ENCODE measurements at regions not wholly inside any gene's neighbourhood (a gene's known extent, or its start where the extent isn't known, plus 50 kb on each side); places are given as distances from the start of the nearest gene placed in this dataset.
"Not testable (repeated sequence)": the region's sequence is repeated elsewhere in the genome, so short reads cannot be mapped to it uniquely, and the experiment has no call there.

DNA sequence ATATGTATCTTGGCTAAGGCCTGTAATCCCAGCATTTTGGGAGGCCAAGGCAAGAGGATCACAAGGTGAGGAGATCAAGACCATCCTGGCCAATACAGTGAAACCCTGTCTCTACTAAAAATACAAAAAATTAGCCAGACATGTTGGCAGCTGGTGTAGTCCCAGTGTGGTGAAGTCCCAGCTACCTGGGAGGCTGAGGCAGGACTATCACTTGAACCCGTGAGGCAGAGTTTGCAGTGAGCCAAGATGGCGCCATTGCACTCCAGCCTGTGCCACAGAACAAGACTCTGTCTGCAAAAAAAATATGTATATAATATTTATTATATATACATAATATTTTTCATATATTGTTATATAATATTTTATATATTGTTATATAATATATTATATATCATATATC lies 968.1 kb downstream of the TUBA3C start:
- not testable (repeated sequence) for H3K27me3 ChIP-seq

GRCh38 chr13:18212873-18213272 lies 968.8 kb downstream of the TUBA3C start:
- no peaks in the 10 kb centered on the region for H3K4me1 ChIP-seq
- no peaks in the 10 kb centered on the region for H3K27me3 ChIP-seq
- H3K9me3 Mint-ChIP-seq = peaks cover 26% of the 10 kb centered on the region
- H3K4me3 ChIP-seq = no peak overlapping the region
- no peak overlapping the region for H3K4me2 ChIP-seq
- no peaks in the 10 kb centered on the region for H4K20me1 ChIP-seq (ENCODE audit: low read depth)
- H3K36me3 ChIP-seq = no peaks in the 10 kb centered on the region
- H3K9ac ChIP-seq = no peak overlapping the region
- H3K36me3 Mint-ChIP-seq = peaks cover 3% of the 10 kb centered on the region
- peaks cover 47% of the 10 kb centered on the region for H3K9me3 ChIP-seq (ENCODE audit: low read depth)
- TF ChIP-seq CTCF (IDR thresholded peaks at IDR 0.05) = no peak
- TF ChIP-seq EZH2 (IDR thresholded peaks at IDR 0.05) = no peak
- TF ChIP-seq EZH2phosphoT487 (IDR thresholded peaks at IDR 0.05) = no peak
- DNase-seq (ENCODE audit: low spot score) = no peak
- peaks cover 7% of the 10 kb centered on the region for H3K27me3 Mint-ChIP-seq (ENCODE audit: insufficient read depth, low read depth)
- H3K4me1 Mint-ChIP-seq = no peaks in the 10 kb centered on the region
- no peak overlapping the region for H3K27ac Mint-ChIP-seq
- H3F3A ChIP-seq (ENCODE audit: low read depth) = peaks cover 32% of the 10 kb centered on the region
- no peak overlapping the region for H3K27ac ChIP-seq
- no peak overlapping the region for H3K4me3 Mint-ChIP-seq
- H3K79me2 ChIP-seq (ENCODE audit: low read depth) = no peaks in the 10 kb centered on the region
- no peak overlapping the region for H2AFZ ChIP-seq (replicated peaks)

More for the DNA sequence above, 968.1 kb downstream of the TUBA3C start:
- peaks cover 26% of the 10 kb centered on the region for H3K9me3 Mint-ChIP-seq
- H3K9ac ChIP-seq; H3K27me3 Mint-ChIP-seq (ENCODE audit: insufficient read depth, low read depth); DNase-seq (ENCODE audit: low spot score); H2AFZ ChIP-seq (replicated peaks); H4K20me1 ChIP-seq (ENCODE audit: low read depth); H3K4me1 ChIP-seq; H3K27ac ChIP-seq; H3K36me3 Mint-ChIP-seq; H3K4me3 ChIP-seq; H3K4me3 Mint-ChIP-seq; H3K4me2 ChIP-seq; H3K4me1 Mint-ChIP-seq; H3K27ac Mint-ChIP-seq; H3K36me3 ChIP-seq; H3K79me2 ChIP-seq (ENCODE audit: low read depth): not testable (repeated sequence)
- H3F3A ChIP-seq (ENCODE audit: low read depth) = peaks cover 32% of the 10 kb centered on the region
- H3K9me3 ChIP-seq (ENCODE audit: low read depth) = peaks cover 43% of the 10 kb centered on the region

DNA sequence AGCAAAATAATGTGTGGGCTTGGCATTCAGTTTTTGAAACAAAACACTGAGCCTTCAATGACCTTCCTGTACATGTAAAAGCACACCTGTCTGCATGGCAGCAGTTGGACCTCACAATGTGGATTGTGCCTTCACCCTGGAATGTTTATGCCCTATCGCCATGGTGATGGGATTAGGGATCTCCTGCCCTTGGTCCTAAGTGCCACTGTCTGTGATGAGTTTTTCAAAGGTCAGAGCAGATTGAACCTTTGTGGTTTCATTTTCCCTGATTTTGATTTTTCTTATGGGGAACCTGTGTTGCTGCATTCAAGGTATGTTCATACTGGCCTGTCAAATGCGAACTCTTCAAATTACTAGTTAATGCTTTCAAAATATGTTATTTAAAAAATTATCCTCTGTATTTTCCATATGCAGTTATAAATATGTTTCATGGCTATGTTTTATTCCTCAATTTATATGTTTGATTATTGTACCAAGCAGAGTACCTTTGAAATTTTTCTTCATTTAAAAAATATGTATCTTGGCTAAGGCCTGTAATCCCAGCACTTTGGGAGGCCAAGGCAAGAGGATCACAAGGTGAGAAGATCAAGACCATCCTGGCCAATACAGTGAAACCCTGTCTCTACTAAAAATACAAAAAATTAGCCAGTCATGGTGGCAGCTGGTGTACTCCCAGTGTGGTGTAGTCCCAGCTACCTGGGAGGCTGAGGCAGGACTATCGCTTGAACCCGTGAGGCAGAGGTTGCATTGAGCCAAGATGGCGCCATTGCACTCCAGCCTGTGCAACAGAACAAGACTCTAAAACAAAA lies 969.7 kb downstream of the TUBA3C start:
- H3F3A ChIP-seq (ENCODE audit: low read depth) = peaks cover 32% of the 10 kb centered on the region
- H3K4me2 ChIP-seq; H3K36me3 ChIP-seq; H4K20me1 ChIP-seq (ENCODE audit: low read depth); H3K4me1 ChIP-seq; H3K4me1 Mint-ChIP-seq; DNase-seq (ENCODE audit: low spot score); H3K4me3 ChIP-seq; H3K27ac Mint-ChIP-seq; H3K36me3 Mint-ChIP-seq; H3K27me3 ChIP-seq; H3K79me2 ChIP-seq (ENCODE audit: low read depth); H3K9ac ChIP-seq; H3K27ac ChIP-seq; H3K27me3 Mint-ChIP-seq (ENCODE audit: insufficient read depth, low read depth); H2AFZ ChIP-seq (replicated peaks): not testable (repeated sequence)
- Mint-ChIP-seq H3K9me3 (peaks cover 22% of the 10 kb centered on the region), H3K4me3 (peak overlapping the region; percentile 0)
- H3K9me3 ChIP-seq (ENCODE audit: low read depth) = peaks cover 47% of the 10 kb centered on the region

GRCh38 chr13:18204614-18205178 lies 976.9 kb downstream of the TUBA3C start:
- not testable (repeated sequence) for H3K27me3 ChIP-seq; H3K27ac ChIP-seq; H3K27ac Mint-ChIP-seq; H3K4me1 ChIP-seq; H3K27me3 Mint-ChIP-seq (ENCODE audit: insufficient read depth, low read depth); H3F3A ChIP-seq (ENCODE audit: low read depth); DNase-seq (ENCODE audit: low spot score); H3K4me1 Mint-ChIP-seq; H3K36me3 Mint-ChIP-seq; H3K4me2 ChIP-seq; H3K9ac ChIP-seq; H4K20me1 ChIP-seq (ENCODE audit: low read depth); H3K4me3 Mint-ChIP-seq; H3K36me3 ChIP-seq; H2AFZ ChIP-seq (replicated peaks); H3K79me2 ChIP-seq (ENCODE audit: low read depth); H3K4me3 ChIP-seq
- peaks cover 17% of the 10 kb centered on the region for H3K9me3 ChIP-seq (ENCODE audit: low read depth)
- H3K9me3 Mint-ChIP-seq = peaks cover 23% of the 10 kb centered on the region

- H3K27me3 Mint-ChIP-seq (ENCODE audit: insufficient read depth, low read depth); DNase-seq (ENCODE audit: low spot score); H3K4me3 Mint-ChIP-seq; H3K36me3 ChIP-seq; H3K4me2 ChIP-seq; H3K79me2 ChIP-seq (ENCODE audit: low read depth); H3K27ac Mint-ChIP-seq; H3K4me1 Mint-ChIP-seq; H4K20me1 ChIP-seq (ENCODE audit: low read depth); H2AFZ ChIP-seq (replicated peaks); H3F3A ChIP-seq (ENCODE audit: low read depth); H3K9ac ChIP-seq; H3K4me3 ChIP-seq; H3K27me3 ChIP-seq; H3K9me3 ChIP-seq (ENCODE audit: low read depth); H3K4me1 ChIP-seq; H3K36me3 Mint-ChIP-seq; H3K27ac ChIP-seq: not testable (repeated sequence)
- peaks cover 26% of the 10 kb centered on the region for H3K9me3 Mint-ChIP-seq
Observed at GRCh38 chr13:18195365-18195678, 986.3 kb downstream of the TUBA3C start.

DNA sequence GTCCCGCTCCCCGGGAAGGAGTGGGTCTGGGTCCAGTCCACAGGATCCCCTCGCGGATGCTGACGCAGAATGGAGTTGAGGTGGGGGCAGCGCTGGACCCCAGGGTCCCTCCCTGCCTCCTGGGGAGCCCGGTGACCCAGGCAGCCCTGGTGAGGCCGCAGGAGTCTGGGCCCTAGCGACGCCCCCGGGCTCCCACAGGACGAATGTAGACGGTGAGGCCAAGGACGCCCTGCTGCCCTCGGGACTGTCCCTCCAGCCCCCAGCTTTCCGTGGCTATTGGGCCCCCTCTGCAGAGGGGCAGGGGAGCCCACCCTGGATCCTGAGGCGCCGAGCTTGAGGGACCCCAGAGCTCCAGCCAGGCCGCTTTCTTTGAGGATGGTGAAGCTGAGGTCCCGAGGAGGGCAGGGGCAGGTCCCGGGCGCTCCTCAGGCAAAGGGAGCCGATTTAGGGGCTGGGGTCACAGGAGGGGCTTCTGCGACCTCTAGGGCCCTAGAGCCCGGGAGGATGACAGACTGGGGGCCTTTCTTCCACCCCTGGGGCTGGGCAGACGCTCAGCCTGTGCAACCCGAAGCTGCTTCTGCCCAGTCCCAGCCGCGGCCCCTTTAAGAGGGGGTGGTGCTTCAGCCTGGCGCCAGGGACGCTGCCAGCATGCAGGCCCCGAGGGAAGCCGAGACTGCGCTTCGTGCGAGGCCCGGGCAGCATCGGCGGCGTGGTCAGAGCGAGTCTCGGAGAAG lies 986.8 kb downstream of the TUBA3C start:
- not testable (repeated sequence) for H3K27me3 ChIP-seq; H3K9me3 ChIP-seq (ENCODE audit: low read depth); H3K4me1 Mint-ChIP-seq; H3K9ac ChIP-seq; H3F3A ChIP-seq (ENCODE audit: low read depth); H3K36me3 Mint-ChIP-seq; H3K4me3 Mint-ChIP-seq; H3K4me2 ChIP-seq; H3K4me3 ChIP-seq; H3K27ac ChIP-seq; H3K36me3 ChIP-seq; H4K20me1 ChIP-seq (ENCODE audit: low read depth); H3K4me1 ChIP-seq; H3K27me3 Mint-ChIP-seq (ENCODE audit: insufficient read depth, low read depth); H3K27ac Mint-ChIP-seq; DNase-seq (ENCODE audit: low spot score); H2AFZ ChIP-seq (replicated peaks); H3K79me2 ChIP-seq (ENCODE audit: low read depth)
- H3K9me3 Mint-ChIP-seq = peaks cover 28% of the 10 kb centered on the region

GRCh38 chr13:18194104-18194503 lies 987.5 kb downstream of the TUBA3C start:
- not testable (repeated sequence) for H3K9ac ChIP-seq; H3K4me1 ChIP-seq; H3F3A ChIP-seq (ENCODE audit: low read depth); H3K9me3 ChIP-seq (ENCODE audit: low read depth); H3K4me3 Mint-ChIP-seq; H3K36me3 ChIP-seq; H3K79me2 ChIP-seq (ENCODE audit: low read depth); H3K27me3 Mint-ChIP-seq (ENCODE audit: insufficient read depth, low read depth); H3K27me3 ChIP-seq; H3K4me2 ChIP-seq; H3K4me3 ChIP-seq; H3K27ac Mint-ChIP-seq; H3K4me1 Mint-ChIP-seq; DNase-seq (ENCODE audit: low spot score); H2AFZ ChIP-seq (replicated peaks); H4K20me1 ChIP-seq (ENCODE audit: low read depth); H3K27ac ChIP-seq; H3K36me3 Mint-ChIP-seq
- peaks cover 29% of the 10 kb centered on the region for H3K9me3 Mint-ChIP-seq

Data from neural progenitor cell (in vitro differentiated cells).